ENCODE measurements at regions not wholly inside any gene's neighbourhood (a gene's known extent, or its start where the extent isn't known, plus 50 kb on each side); places are given as distances from the start of the nearest gene placed in this dataset.

DNA sequence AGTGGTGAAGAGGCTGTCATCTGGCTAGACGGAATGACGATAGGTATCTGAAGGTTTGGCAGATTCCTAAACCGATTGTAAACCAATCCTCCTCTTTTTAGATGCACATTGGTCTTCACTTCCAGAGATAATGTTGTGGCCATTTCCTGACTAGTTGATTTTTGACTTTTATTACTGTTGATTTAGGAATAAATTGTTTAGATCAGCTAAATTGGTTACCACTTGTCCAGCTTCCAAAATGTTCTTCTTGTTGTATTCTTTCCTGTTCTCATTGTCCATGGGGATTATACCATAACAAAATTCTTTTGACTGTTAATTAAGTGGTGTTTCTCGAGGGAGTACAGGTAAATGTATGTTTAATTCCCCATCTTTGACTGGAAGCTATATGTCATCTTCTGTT lies 119.7 kb downstream of the MACROH2A1 start:
- WGBS, 2 donors = 80% methylated on average over 4 of the region's 4 CpGs
- no peak for DNase-seq (ENCODE audit: low spot score in 2 of 2)
- H3K4me3 ChIP-seq (ENCODE audit: low read depth, poor library complexity, severe bottlenecking) = no peak overlapping the region
- TF ChIP-seq POLR2A (IDR thresholded peaks at IDR 0.05) = no peak
- TF ChIP-seq, protein P1, sequence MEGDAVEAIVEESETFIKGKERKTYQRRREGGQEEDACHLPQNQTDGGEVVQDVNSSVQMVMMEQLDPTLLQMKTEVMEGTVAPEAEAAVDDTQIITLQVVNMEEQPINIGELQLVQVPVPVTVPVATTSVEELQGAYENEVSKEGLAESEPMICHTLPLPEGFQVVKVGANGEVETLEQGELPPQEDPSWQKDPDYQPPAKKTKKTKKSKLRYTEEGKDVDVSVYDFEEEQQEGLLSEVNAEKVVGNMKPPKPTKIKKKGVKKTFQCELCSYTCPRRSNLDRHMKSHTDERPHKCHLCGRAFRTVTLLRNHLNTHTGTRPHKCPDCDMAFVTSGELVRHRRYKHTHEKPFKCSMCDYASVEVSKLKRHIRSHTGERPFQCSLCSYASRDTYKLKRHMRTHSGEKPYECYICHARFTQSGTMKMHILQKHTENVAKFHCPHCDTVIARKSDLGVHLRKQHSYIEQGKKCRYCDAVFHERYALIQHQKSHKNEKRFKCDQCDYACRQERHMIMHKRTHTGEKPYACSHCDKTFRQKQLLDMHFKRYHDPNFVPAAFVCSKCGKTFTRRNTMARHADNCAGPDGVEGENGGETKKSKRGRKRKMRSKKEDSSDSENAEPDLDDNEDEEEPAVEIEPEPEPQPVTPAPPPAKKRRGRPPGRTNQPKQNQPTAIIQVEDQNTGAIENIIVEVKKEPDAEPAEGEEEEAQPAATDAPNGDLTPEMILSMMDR (IDR thresholded peaks at IDR 0.05) = no peak
- intact Hi-C loops (cut with DNase I; ENCODE audit: low total_unique reads) = no loop called here

DNA sequence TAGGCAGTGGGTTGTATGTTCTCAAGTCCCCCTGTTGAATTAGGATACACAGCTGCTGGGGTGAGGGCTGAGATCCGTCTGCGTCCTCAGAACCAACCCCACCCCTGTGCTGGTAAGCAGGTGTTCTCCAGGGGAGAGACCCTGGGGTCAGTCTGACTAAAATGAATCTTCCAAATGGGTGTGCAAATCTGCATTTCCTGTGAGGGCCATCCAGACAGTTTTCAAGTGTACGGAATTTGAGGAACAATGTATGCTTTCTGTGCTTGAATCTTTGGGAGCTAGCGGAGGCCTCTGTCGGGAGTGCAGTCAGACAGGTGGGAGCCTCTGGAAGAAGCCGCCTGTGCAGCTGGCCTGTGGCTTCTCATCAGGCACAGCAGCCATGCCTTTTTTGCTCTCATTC lies 122.9 kb downstream of the MACROH2A1 start:
- 66 to 76% methylated on average over 6 of the region's 6 CpGs for WGBS, 2 donors
- TF ChIP-seq POLR2A (IDR thresholded peaks at IDR 0.05) = no peak
- TF ChIP-seq, protein P1 (IDR thresholded peaks at IDR 0.05) = no peak
- no peak for DNase-seq (ENCODE audit: low spot score in 2 of 2)
- H3K4me3 ChIP-seq (ENCODE audit: low read depth, poor library complexity, severe bottlenecking) = no peak overlapping the region
- intact Hi-C loops (cut with DNase I; ENCODE audit: low total_unique reads) = no loop called here

DNA sequence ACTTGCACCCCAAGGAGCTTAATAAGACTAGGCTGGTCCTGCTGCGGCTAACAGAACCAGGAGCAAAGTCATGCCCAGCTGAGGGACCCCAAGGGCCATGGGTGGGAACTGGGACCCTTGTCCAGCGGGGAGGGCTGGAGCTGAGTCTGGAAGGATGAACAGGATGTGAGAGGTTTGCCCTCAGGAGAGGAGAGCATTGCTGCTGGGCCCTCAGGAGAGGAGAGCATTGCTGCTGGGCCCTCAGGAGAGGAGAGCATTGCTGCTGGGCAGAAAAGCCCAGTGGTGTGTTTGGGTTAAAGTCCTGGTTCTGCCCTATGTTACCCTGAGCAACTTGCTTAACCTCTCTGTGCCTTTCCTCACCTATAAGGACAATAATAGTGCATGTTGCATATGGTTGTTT lies 125.8 kb downstream of the MACROH2A1 start:
- DNase-seq (ENCODE audit: low spot score in 2 of 2) = no peak
- intact Hi-C loops (cut with DNase I; ENCODE audit: low total_unique reads) = no loop called here
- H3K4me3 ChIP-seq (ENCODE audit: low read depth, poor library complexity, severe bottlenecking) = no peak overlapping the region
- no peak for TF ChIP-seq POLR2A (IDR thresholded peaks at IDR 0.05)
- TF ChIP-seq, protein P1 (IDR thresholded peaks at IDR 0.05) = no peak
- 95 to 98% methylated on average over 2 of the region's 2 CpGs for WGBS, 2 donors

DNA sequence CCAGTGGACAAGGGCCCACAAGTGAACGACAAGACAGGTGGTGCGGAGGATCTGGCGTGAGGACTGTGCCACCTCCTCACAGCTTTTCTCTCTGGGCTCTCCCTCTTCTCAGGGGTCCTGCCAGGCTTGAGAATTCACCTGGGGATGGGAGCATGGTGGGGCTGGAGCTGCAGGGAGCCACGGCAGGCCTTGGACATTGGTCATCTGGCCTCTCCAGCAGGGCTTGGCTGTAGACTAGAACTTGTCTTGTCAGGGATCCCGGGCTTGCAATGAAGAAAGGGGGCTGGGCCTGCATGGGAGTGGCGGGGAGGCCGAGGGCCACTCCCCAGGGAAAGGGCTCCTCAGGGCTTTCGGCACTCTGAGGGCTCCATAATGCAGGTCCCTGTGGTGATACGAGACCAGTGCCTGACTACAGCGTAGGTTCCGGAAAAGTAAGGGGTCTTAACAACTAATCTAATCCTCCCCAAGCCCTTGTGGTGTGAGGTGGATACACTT lies 126.7 kb downstream of the MACROH2A1 start:
- TF ChIP-seq POLR2A (IDR thresholded peaks at IDR 0.05) = no peak
- TF ChIP-seq, protein P1 (IDR thresholded peaks at IDR 0.05) = no peak
- no peak for DNase-seq (ENCODE audit: low spot score in 2 of 2)
- WGBS, 2 donors = 85 to 88% methylated on average over 11 of the region's 11 CpGs

DNA sequence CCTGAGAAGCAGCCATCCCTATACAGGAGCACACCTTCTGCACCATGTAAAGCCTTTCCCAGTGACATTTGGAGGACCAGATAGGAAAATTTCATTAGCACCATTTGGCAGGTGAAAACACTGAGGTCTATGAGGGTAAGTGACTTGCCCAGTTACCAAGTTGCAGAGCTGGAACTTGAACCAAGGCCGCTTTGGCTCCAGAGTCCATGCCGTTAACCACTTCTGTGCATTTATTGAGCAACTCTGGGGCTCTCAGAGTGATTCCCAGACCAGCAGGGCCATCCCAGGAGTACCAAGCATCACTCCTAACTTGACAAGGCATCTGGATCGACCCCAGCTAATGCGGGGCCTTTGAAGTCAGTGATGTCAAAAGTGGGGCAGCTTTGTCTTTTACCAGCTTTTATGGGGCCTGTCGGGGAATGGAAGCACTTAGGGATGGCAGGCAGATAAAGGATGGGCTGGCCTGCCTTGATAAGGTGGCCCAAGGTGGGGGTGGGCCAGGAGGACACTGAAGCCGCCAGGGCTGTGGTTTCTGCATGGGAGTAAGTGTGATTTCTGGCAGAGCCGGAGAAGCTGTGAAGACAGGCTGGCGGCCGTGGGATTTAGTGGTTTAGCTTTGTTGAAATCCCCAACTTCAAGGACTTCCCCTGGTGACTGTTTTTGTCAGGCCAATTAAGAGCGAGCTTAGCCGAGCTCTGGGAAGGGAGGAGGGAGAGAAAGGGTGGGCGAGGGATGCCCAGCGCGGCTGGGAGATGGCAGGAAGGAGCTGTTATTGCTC lies 127.3 kb downstream of the MACROH2A1 start:
- WGBS, 2 donors = 61 to 66% methylated on average over 14 of the region's 14 CpGs
- no peak overlapping the region for H3K4me3 ChIP-seq (ENCODE audit: low read depth, poor library complexity, severe bottlenecking)
- intact Hi-C loops (cut with DNase I; ENCODE audit: low total_unique reads) = no loop called here
- DNase-seq (ENCODE audit: low spot score in 2 of 2) = no peak
- TF ChIP-seq POLR2A (IDR thresholded peaks at IDR 0.05) = no peak
- TF ChIP-seq, protein P1 (IDR thresholded peaks at IDR 0.05) = no peak

More for the DNA sequence above, 126.7 kb downstream of the MACROH2A1 start:
- intact Hi-C loops (cut with DNase I; ENCODE audit: low total_unique reads) = no loop called here
- H3K4me3 ChIP-seq (ENCODE audit: low read depth, poor library complexity, severe bottlenecking) = no peak overlapping the region

All from lower leg skin (tissue), 4 donors.